Erythroblast (primary cell): ENCODE measurements at regions not wholly inside any gene's neighbourhood (a gene's known extent, or its start where the extent isn't known, plus 50 kb on each side); places are given as distances from the start of the nearest gene placed in this dataset.

Experiments used
- GATA1 ChIP-seq: IDR thresholded peaks from 2 replicates; pipeline ENCODE4 v1.6.1; 2011; ENCODE audit warnings: low read depth, mild to moderate bottlenecking, control low read depth, low read length, moderate library complexity
- POLR2A ChIP-seq: IDR thresholded peaks from 2 replicates; pipeline ENCODE4 v1.6.1; 2011; ENCODE audit warnings: mild to moderate bottlenecking, low read length

- TF ChIP-seq POLR2A (no peak), GATA1 (no peak)
These were observed 869.8 kb upstream of the EPHA7 start for GRCh38 chr6:94289131-94289530.
